Fibroblast of upper back skin (primary cell): ENCODE measurements at regions not wholly inside any gene's neighbourhood (a gene's known extent, or its start where the extent isn't known, plus 50 kb on each side); places are given as distances from the start of the nearest gene placed in this dataset.

Experiments used
- DNase-seq: peaks from one replicate; pipeline ENCODE4 v3.0.0-alpha.2; 2013

- peak; percentile 70 for DNase-seq
Measured at GRCh38 chr7:94323844-94324243, 70.9 kb upstream of the COL1A2 start.

GRCh38 chr7:94324380-94325121, 70.1 kb upstream of the COL1A2 start:
- peak; percentile 79 for DNase-seq

- no peak for DNase-seq
Measured at GRCh38 chr7:94325122-94325475, 69.6 kb upstream of the COL1A2 start.

- DNase-seq = no peak
Measured at GRCh38 chr7:94330269-94331020, 64.2 kb upstream of the COL1A2 start.

GRCh38 chr7:94332571-94332970, 62.1 kb upstream of the COL1A2 start:
- DNase-seq = no peak

- no peak for DNase-seq
Measured at GRCh38 chr7:94333810-94334209, 60.9 kb upstream of the COL1A2 start.

- peak; percentile 45 for DNase-seq
Measured at GRCh38 chr7:94335586-94335985, 59.1 kb upstream of the COL1A2 start.

GRCh38 chr7:94336009-94336408, 58.7 kb upstream of the COL1A2 start:
- DNase-seq = no peak

GRCh38 chr7:94338921-94339371, 55.7 kb upstream of the COL1A2 start:
- peak; percentile 82 for DNase-seq

GRCh38 chr7:94344826-94345225, 49.9 kb upstream of the COL1A2 start:
- peak; percentile 89 for DNase-seq
